Superior temporal gyrus (tissue), 1 donor: ENCODE measurements at regions not wholly inside any gene's neighbourhood (a gene's known extent, or its start where the extent isn't known, plus 50 kb on each side); places are given as distances from the start of the nearest gene placed in this dataset.
"Not testable (repeated sequence)": the region's sequence is repeated elsewhere in the genome, so short reads cannot be mapped to it uniquely, and the experiment has no call there.

Experiments used
- DNase-seq: peaks from one replicate; pipeline ENCODE4 v3.0.0-alpha.2; 2016; ENCODE audit errors: extremely low spot score

- not testable (repeated sequence) for DNase-seq
Observed at GRCh38 chr14:19052977-19053376, 85.7 kb downstream of the POTEM start.

- not testable (repeated sequence) for DNase-seq
Observed at GRCh38 chr14:19053426-19054050, 86.3 kb downstream of the POTEM start.

GRCh38 chr14:19054108-19054721 is 87.0 kb downstream of the POTEM start:
- not testable (repeated sequence) for DNase-seq

GRCh38 chr14:19054934-19055333 is 87.7 kb downstream of the POTEM start:
- DNase-seq = not testable (repeated sequence)

GRCh38 chr14:19059066-19059465 is 91.8 kb downstream of the POTEM start:
- not testable (repeated sequence) for DNase-seq

- DNase-seq = not testable (repeated sequence)
Observed at GRCh38 chr14:19061689-19062450, 94.6 kb downstream of the POTEM start.

GRCh38 chr14:19068957-19069356 is 101.7 kb downstream of the POTEM start:
- not testable (repeated sequence) for DNase-seq

- DNase-seq = not testable (repeated sequence)
Observed at GRCh38 chr14:19072518-19072917, 105.3 kb downstream of the POTEM start.

GRCh38 chr14:19088632-19089031 is 121.4 kb downstream of the POTEM start:
- not testable (repeated sequence) for DNase-seq

- not testable (repeated sequence) for DNase-seq
Observed at GRCh38 chr14:19093227-19093626, 126.0 kb downstream of the POTEM start.

- not testable (repeated sequence) for DNase-seq
Observed at GRCh38 chr14:19094731-19095130, 127.5 kb downstream of the POTEM start.

GRCh38 chr14:19095167-19095566 is 127.9 kb downstream of the POTEM start:
- DNase-seq = not testable (repeated sequence)

GRCh38 chr14:19096467-19096866 is 129.2 kb downstream of the POTEM start:
- not testable (repeated sequence) for DNase-seq

GRCh38 chr14:19096876-19097275 is 129.6 kb downstream of the POTEM start:
- DNase-seq = not testable (repeated sequence)

- DNase-seq = not testable (repeated sequence)
Observed at GRCh38 chr14:19097306-19097705, 130.1 kb downstream of the POTEM start.

GRCh38 chr14:19097750-19098149 is 130.5 kb downstream of the POTEM start:
- DNase-seq = not testable (repeated sequence)

- not testable (repeated sequence) for DNase-seq
Observed at GRCh38 chr14:19098230-19098629, 131.0 kb downstream of the POTEM start.

GRCh38 chr14:19098732-19099131 is 131.5 kb downstream of the POTEM start:
- DNase-seq = not testable (repeated sequence)

GRCh38 chr14:19099336-19099735 is 132.1 kb downstream of the POTEM start:
- not testable (repeated sequence) for DNase-seq

GRCh38 chr14:19099939-19100338 is 132.7 kb downstream of the POTEM start:
- DNase-seq = not testable (repeated sequence)

- DNase-seq = not testable (repeated sequence)
Observed at GRCh38 chr14:19105551-19105950, 138.3 kb downstream of the POTEM start.

- not testable (repeated sequence) for DNase-seq
Observed at GRCh38 chr14:19109887-19110286, 142.7 kb downstream of the POTEM start.
